Naive thymus-derived CD8-positive, alpha-beta T cell (primary cell): ENCODE measurements at regions not wholly inside any gene's neighbourhood (a gene's known extent, or its start where the extent isn't known, plus 50 kb on each side); places are given as distances from the start of the nearest gene placed in this dataset.

ENCODE experiments used
- ATAC-seq, 2 donors: fragments of 150-1000 bp; cut with Tn5 transposase in 1 of 2; sonication (Bioruptor Pico), chemical (Tn5 transposase) in 1 of 2; 1 replicate in 1 of 2; 2 replicates in 1 of 2; pipeline ENCODE4 v1.10.0; 2021; ENCODE audit warnings: mild to moderate bottlenecking in 2 of 2, moderate library complexity in 2 of 2
- POLR2A ChIA-PET: fragments of 350-600 bp; sonication (Branson Sonifier 250); formaldehyde crosslinking; loops from one replicate; lab custom pipeline; 2021; ENCODE audit warnings: antibody characterized with exemption; lab: Charles Lee
- DNase-seq, 10 donors: peaks; one replicate each; pipeline versions ENCODE4 v3.0.0 to v3.0.0-alpha.2; 2020 to 2022
- H3K27ac Mint-ChIP-seq, 10 donors: one replicate each; pipeline ENCODE4 v1.8.0; 2020 to 2022; ENCODE audit warnings: mild to moderate bottlenecking in 10 of 10, mixed read lengths in 10 of 10, moderate library complexity in 4 of 10, inconsistent platforms in 1 of 10
- H3K27me3 Mint-ChIP-seq, 5 donors: one replicate each; pipeline ENCODE4 v1.8.0; 2021 to 2022; ENCODE audit warnings: mixed read lengths in 5 of 5
- H3K36me3 Mint-ChIP-seq, 3 donors: one replicate each; pipeline ENCODE4 v1.8.0; 2020 to 2022; ENCODE audit warnings: mixed read lengths in 3 of 3, mild to moderate bottlenecking in 2 of 3, inconsistent platforms in 1 of 3
- H3K4me1 Mint-ChIP-seq, 4 donors: one replicate each; pipeline ENCODE4 v1.8.0; 2021 to 2022; ENCODE audit warnings: mixed read lengths in 4 of 4
- H3K4me3 Mint-ChIP-seq, 10 donors: one replicate each; pipeline ENCODE4 v1.8.0; 2020 to 2022; ENCODE audit warnings: mild to moderate bottlenecking in 10 of 10, mixed read lengths in 10 of 10, moderate library complexity in 6 of 10, inconsistent platforms in 1 of 10
- H3K9me3 Mint-ChIP-seq, 9 donors: one replicate each; pipeline ENCODE4 v1.8.0; 2020 to 2022; ENCODE audit warnings: mixed read lengths in 9 of 9, mild to moderate bottlenecking in 3 of 9, inconsistent platforms in 1 of 9, moderate library complexity in 1 of 9

- Mint-ChIP-seq H3K27me3 (peaks cover 0 to 1% (median 0%) of the 10 kb centered on the region in 5 donors), H3K9me3 (peaks cover 0 to 25% (median 1%) of the 10 kb centered on the region in 9 donors), H3K27ac (no peak overlapping the region), H3K4me3 (no peak overlapping the region), H3K36me3 (no peaks in the 10 kb centered on the region), H3K4me1 (no peaks in the 10 kb centered on the region)
- POLR2A ChIA-PET = no interaction called here
- DNase-seq = no peak
- ATAC-seq = no peak
These were observed 327.0 kb downstream of the RAD51AP2 start for GRCh38 chr2:17191223-17191622.

- DNase-seq = no peak
- H3K27me3 Mint-ChIP-seq = peaks cover 0 to 1% (median 0%) of the 10 kb centered on the region in 5 donors
- H3K9me3 Mint-ChIP-seq = peaks cover 0 to 24% (median 0%) of the 10 kb centered on the region in 9 donors
- no peak overlapping the region for H3K4me3 Mint-ChIP-seq
- POLR2A ChIA-PET = no interaction called here
- H3K4me1 Mint-ChIP-seq = no peaks in the 10 kb centered on the region
- no peak overlapping the region for H3K27ac Mint-ChIP-seq
- no peaks in the 10 kb centered on the region for H3K36me3 Mint-ChIP-seq
- no peak for ATAC-seq
These were observed 327.7 kb downstream of the RAD51AP2 start for GRCh38 chr2:17190527-17190926.

- ATAC-seq (no peak), DNase-seq (no peak)
- Mint-ChIP-seq H3K4me1 (no peaks in the 10 kb centered on the region), H3K9me3 (peaks cover 0 to 14% (median 0%) of the 10 kb centered on the region in 9 donors), H3K27me3 (no peaks in the 10 kb centered on the region), H3K4me3 (no peak overlapping the region), H3K36me3 (no peaks in the 10 kb centered on the region), H3K27ac (no peak overlapping the region)
- POLR2A ChIA-PET = no interaction called here
These were observed 329.5 kb downstream of the RAD51AP2 start for GRCh38 chr2:17188721-17189120.

GRCh38 chr2:17184512-17184911, 333.7 kb downstream of the RAD51AP2 start:
- POLR2A ChIA-PET = no interaction called here
- Mint-ChIP-seq H3K27me3 (no peaks in the 10 kb centered on the region), H3K4me1 (no peaks in the 10 kb centered on the region), H3K27ac (no peak overlapping the region), H3K9me3 (peaks cover 0 to 2% (median 0%) of the 10 kb centered on the region in 9 donors), H3K36me3 (no peaks in the 10 kb centered on the region), H3K4me3 (no peak overlapping the region)
- no peak for DNase-seq
- no peak for ATAC-seq

GRCh38 chr2:17182399-17182798, 335.8 kb downstream of the RAD51AP2 start:
- Mint-ChIP-seq H3K4me1 (no peaks in the 10 kb centered on the region), H3K27ac (no peak overlapping the region), H3K27me3 (no peaks in the 10 kb centered on the region), H3K9me3 (peaks cover 0 to 4% (median 0%) of the 10 kb centered on the region in 9 donors), H3K4me3 (no peak overlapping the region), H3K36me3 (no peaks in the 10 kb centered on the region)
- POLR2A ChIA-PET = no interaction called here
- ATAC-seq = no peak
- no peak for DNase-seq

- Mint-ChIP-seq H3K27ac (no peak overlapping the region), H3K9me3 (peaks cover 0 to 6% (median 0%) of the 10 kb centered on the region in 9 donors), H3K27me3 (no peaks in the 10 kb centered on the region), H3K36me3 (no peaks in the 10 kb centered on the region), H3K4me3 (no peak overlapping the region), H3K4me1 (no peaks in the 10 kb centered on the region)
- POLR2A ChIA-PET = no interaction called here
- ATAC-seq = no peak
- DNase-seq = no peak
These were observed 337.0 kb downstream of the RAD51AP2 start for GRCh38 chr2:17181051-17181752.

- Mint-ChIP-seq H3K36me3 (no peaks in the 10 kb centered on the region), H3K4me1 (no peaks in the 10 kb centered on the region), H3K27me3 (no peaks in the 10 kb centered on the region), H3K4me3 (no peak overlapping the region), H3K9me3 (peaks cover 0 to 6% (median 0%) of the 10 kb centered on the region in 9 donors), H3K27ac (no peak overlapping the region)
- ATAC-seq (no peak), DNase-seq (no peak)
- POLR2A ChIA-PET = no interaction called here
These were observed 339.0 kb downstream of the RAD51AP2 start for GRCh38 chr2:17179145-17179808.

GRCh38 chr2:17177088-17177487, 341.2 kb downstream of the RAD51AP2 start:
- Mint-ChIP-seq H3K27ac (no peak overlapping the region), H3K27me3 (no peaks in the 10 kb centered on the region), H3K4me3 (no peak overlapping the region), H3K9me3 (peaks cover 0 to 9% (median 0%) of the 10 kb centered on the region in 9 donors), H3K36me3 (no peaks in the 10 kb centered on the region), H3K4me1 (no peaks in the 10 kb centered on the region)
- POLR2A ChIA-PET = no interaction called here
- ATAC-seq = no peak
- DNase-seq = no peak

GRCh38 chr2:17171446-17172049, 346.7 kb downstream of the RAD51AP2 start:
- Mint-ChIP-seq H3K4me3 (no peak overlapping the region), H3K9me3 (peaks cover 0 to 9% (median 0%) of the 10 kb centered on the region in 9 donors), H3K4me1 (no peaks in the 10 kb centered on the region), H3K36me3 (no peaks in the 10 kb centered on the region), H3K27ac (no peak overlapping the region), H3K27me3 (no peaks in the 10 kb centered on the region)
- ATAC-seq (no peak), DNase-seq (no peak)
- POLR2A ChIA-PET = no interaction called here

- Mint-ChIP-seq H3K4me3 (no peak overlapping the region), H3K4me1 (no peaks in the 10 kb centered on the region), H3K9me3 (peaks cover 0 to 6% (median 0%) of the 10 kb centered on the region in 9 donors), H3K27me3 (no peaks in the 10 kb centered on the region), H3K36me3 (no peaks in the 10 kb centered on the region), H3K27ac (no peak overlapping the region)
- DNase-seq = no peak
- POLR2A ChIA-PET = no interaction called here
- ATAC-seq = no peak
These were observed 351.7 kb downstream of the RAD51AP2 start for GRCh38 chr2:17166506-17166905.

- peaks cover 0 to 6% (median 0%) of the 10 kb centered on the region in 9 donors for H3K9me3 Mint-ChIP-seq
- H3K36me3 Mint-ChIP-seq = no peaks in the 10 kb centered on the region
- H3K27me3 Mint-ChIP-seq = no peaks in the 10 kb centered on the region
- DNase-seq = no peak
- H3K27ac Mint-ChIP-seq = no peak overlapping the region
- no peak for ATAC-seq
- H3K4me3 Mint-ChIP-seq = no peak overlapping the region
- no peaks in the 10 kb centered on the region for H3K4me1 Mint-ChIP-seq
- POLR2A ChIA-PET = no interaction called here
These were observed 353.7 kb downstream of the RAD51AP2 start for GRCh38 chr2:17164550-17164949.

GRCh38 chr2:17163638-17164037, 354.6 kb downstream of the RAD51AP2 start:
- no peaks in the 10 kb centered on the region for H3K27me3 Mint-ChIP-seq
- H3K9me3 Mint-ChIP-seq = peaks cover 0 to 6% (median 0%) of the 10 kb centered on the region in 9 donors
- POLR2A ChIA-PET = no interaction called here
- no peaks in the 10 kb centered on the region for H3K36me3 Mint-ChIP-seq
- no peaks in the 10 kb centered on the region for H3K4me1 Mint-ChIP-seq
- no peak for DNase-seq
- no peak overlapping the region for H3K27ac Mint-ChIP-seq
- no peak overlapping the region for H3K4me3 Mint-ChIP-seq
- no peak for ATAC-seq

- no peaks in the 10 kb centered on the region for H3K36me3 Mint-ChIP-seq
- POLR2A ChIA-PET = no interaction called here
These were observed 355.5 kb downstream of the RAD51AP2 start for GRCh38 chr2:17162713-17163112.

More at GRCh38 chr2:17162713-17163112, 355.5 kb downstream of the RAD51AP2 start:
- Mint-ChIP-seq H3K4me3 (no peak overlapping the region), H3K27me3 (no peaks in the 10 kb centered on the region), H3K27ac (no peak overlapping the region), H3K9me3 (peaks cover 0 to 2% (median 0%) of the 10 kb centered on the region in 9 donors), H3K4me1 (no peaks in the 10 kb centered on the region)
- ATAC-seq (no peak), DNase-seq (no peak)
